Astrocyte of the spinal cord (primary cell): ENCODE measurements at regions not wholly inside any gene's neighbourhood (a gene's known extent, or its start where the extent isn't known, plus 50 kb on each side); places are given as distances from the start of the nearest gene placed in this dataset.

Experiments used
- DNase-seq: peaks from one replicate; pipeline ENCODE4 v3.0.0; 2011; ENCODE audit warnings: low read depth, low spot score
- H3K4me3 ChIP-seq: 2 replicates; pipeline ENCODE4 v1.5.1; 2011; ENCODE audit warnings: low read depth, mild to moderate bottlenecking, low read length, moderate library complexity
- in situ Hi-C: cut with HindIII; loops from 2 replicates; pipeline ENCODE4 v1.10.0; 2017; ENCODE audit warnings: low sequenced_read_pairs
- TF ChIP-seq, protein P1 (sequence below): IDR thresholded peaks from 2 replicates; pipeline ENCODE4 v1.5.1; 2012; ENCODE audit warnings: low read depth, mild to moderate bottlenecking, low read length, inconsistent platforms

DNA sequence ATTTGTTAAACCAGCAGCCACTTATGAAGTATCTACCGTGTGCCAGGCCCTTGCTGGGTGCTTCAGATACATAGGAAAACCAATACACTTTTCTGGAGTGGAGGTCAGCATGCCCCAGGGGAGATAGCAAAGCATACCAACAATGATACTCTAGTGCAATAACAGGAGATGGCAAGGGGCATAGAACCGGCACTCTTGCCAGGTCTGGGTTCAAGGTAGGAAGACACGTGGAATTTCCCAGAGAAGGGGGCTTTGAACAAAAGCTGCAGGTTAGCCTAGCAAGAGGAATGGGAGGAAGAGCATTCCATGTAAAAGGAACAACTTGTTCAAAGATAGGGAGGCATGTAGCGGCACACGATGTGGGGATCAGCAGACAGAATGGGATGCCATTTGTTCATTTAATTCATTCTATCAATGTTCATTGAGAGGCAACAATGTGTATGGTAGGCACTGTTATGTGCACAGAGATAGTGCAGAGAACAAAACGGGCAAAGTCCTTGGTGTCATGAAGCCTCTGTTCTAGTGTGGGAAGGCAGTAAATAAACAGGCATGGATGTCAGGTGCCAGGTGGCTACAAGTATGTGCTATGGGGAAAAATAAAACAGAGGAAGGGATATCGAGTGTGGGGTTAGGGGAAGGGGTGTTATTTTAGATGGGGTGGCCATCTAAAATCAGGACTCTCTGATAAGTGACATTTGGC lies 162.6 kb upstream of the E2F8 start:
- in situ Hi-C loops, result no loop called here
- TF ChIP-seq, protein P1, sequence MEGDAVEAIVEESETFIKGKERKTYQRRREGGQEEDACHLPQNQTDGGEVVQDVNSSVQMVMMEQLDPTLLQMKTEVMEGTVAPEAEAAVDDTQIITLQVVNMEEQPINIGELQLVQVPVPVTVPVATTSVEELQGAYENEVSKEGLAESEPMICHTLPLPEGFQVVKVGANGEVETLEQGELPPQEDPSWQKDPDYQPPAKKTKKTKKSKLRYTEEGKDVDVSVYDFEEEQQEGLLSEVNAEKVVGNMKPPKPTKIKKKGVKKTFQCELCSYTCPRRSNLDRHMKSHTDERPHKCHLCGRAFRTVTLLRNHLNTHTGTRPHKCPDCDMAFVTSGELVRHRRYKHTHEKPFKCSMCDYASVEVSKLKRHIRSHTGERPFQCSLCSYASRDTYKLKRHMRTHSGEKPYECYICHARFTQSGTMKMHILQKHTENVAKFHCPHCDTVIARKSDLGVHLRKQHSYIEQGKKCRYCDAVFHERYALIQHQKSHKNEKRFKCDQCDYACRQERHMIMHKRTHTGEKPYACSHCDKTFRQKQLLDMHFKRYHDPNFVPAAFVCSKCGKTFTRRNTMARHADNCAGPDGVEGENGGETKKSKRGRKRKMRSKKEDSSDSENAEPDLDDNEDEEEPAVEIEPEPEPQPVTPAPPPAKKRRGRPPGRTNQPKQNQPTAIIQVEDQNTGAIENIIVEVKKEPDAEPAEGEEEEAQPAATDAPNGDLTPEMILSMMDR, result no peak
- no peak for DNase-seq
- H3K4me3 ChIP-seq, result no peak overlapping the region

DNA sequence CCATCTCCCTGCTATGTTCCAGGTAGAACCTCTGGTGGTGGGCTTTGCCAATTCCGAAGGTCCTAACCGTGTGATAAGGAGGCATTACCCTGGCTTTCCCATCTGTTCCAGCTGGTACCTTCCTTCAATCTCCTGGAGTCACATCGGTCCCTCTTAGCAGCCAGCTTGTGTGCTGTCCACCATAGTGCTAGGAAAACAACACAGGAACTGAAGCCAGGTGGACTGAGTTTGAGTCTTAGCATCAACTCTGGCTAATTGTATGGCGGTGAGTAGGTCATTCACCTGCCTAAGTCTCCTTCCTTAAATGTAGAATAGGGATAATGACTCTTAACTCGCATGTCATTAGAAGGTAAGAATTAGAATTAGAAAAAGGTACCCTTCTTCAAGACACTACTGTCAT lies 159.6 kb upstream of the E2F8 start:
- TF ChIP-seq, protein P1, result no peak

DNA sequence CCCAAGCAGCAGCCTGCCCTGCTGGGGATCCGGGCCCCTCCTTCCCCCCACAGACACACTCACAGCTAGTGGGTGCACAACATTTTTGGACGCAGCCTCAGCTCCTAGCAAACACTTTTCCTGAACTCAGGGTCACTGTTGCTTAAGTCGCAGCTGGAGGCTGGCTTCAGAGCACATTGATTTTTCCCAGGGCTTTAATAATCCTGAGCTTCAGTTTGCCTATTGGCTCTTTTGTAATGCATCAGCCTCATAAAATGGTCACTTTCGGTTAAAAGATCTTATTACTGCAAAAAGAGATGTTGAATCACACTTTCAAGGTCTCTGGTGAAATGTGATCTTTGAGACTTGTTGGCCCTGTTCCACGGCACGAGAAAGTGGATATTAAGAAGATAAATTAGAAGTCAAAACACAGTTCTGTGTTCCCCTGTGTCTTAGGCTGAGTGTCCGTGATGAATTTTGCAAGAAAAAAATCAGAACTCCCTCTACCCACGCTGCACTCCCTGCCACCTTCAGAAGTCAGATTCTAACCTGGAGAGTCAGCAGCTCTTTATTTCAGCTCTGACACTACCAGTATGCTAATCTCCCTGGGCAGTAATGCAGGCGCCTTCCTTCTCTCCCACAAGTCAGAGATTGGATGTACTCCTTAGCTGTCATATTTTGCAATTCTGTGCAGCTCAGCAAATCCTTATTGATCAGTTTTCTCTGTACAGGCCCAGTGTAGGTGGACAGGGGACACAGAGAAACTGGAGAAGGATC lies 158.2 kb upstream of the E2F8 start:
- in situ Hi-C loops, result no loop called here
- H3K4me3 ChIP-seq, result no peak overlapping the region
- DNase-seq, result peak; percentile 72
- TF ChIP-seq, protein P1, result no peak

More for the DNA sequence above, 159.6 kb upstream of the E2F8 start:
- no peak for DNase-seq
- in situ Hi-C loops, result no loop called here
- H3K4me3 ChIP-seq, result no peak overlapping the region

DNA sequence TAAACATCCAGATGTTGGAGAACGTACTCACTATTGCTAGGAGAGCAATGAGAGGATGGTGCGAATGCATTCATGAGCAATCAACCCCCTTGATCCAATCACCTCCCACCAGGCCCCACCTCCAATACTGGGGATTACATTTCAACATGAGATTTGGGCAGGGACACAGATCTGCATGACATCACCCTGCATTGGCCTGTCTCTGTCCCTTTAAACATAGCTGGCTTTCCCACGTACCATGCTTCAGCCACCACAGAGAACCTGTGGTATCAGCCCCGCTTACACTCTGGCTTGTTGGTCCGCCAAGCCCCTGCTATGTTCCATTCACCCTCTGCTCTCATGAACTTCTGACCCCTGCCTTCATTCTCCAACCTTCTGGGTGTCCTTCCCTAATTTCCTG lies 157.5 kb upstream of the E2F8 start:
- no peak overlapping the region for H3K4me3 ChIP-seq
- DNase-seq, result no peak
- TF ChIP-seq, protein P1, result no peak
- in situ Hi-C loops, result no loop called here

DNA sequence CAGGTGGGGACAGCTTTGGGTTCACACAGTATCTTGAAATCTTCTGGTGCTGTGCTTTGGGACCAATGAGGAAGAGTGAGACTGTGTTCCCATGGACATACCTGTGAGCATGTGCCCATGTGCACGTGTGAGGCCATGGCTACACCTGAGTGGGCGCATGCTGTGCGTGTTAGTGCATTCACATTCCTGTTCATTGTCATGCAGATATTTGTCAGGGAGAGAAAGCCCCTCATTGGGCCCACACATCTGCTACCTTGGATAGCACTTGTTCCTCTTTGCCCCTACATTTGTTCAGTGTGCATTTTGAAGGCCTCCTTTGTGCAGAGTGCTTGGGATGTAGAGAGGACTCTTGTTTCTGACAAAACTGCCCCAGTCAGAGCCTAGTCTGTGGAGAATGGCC lies 154.3 kb upstream of the E2F8 start:
- TF ChIP-seq, protein P1, result no peak
- in situ Hi-C loops, result no loop called here

DNA sequence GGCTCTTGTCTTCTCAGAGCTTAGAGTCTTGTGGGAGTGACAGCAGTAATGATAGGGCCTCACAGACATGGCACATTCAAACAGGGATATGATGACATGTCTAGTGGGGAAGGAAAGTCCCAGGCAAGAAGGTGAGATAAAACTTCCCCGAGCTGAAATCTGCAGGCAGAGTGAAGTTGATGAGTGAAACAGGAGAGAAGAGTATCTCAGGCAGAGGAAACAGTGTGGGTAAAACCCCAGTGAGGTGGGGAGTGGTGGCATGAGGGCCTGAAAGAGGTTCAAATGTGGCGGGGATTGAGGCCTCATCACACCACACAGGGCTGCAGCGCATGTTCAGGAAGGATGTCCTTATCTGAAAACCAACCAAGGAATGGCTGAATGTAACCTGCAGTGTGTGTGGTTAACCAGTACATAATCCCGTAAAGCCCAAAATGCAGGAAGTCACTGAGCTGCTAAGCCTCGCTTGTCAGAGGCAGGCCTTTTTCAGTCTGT lies 153.8 kb upstream of the E2F8 start:
- DNase-seq, result no peak
- in situ Hi-C loops, result no loop called here
- TF ChIP-seq, protein P1, result no peak
- no peak overlapping the region for H3K4me3 ChIP-seq

More for the DNA sequence above, 154.3 kb upstream of the E2F8 start:
- DNase-seq, result no peak
- no peak overlapping the region for H3K4me3 ChIP-seq
